Suprapubic skin (tissue), 4 donors: ENCODE measurements at regions not wholly inside any gene's neighbourhood (a gene's known extent, or its start where the extent isn't known, plus 50 kb on each side); places are given as distances from the start of the nearest gene placed in this dataset.

Source experiments
- CTCF ChIP-seq, 2 donors: fragments of 200-600 bp in 1 of 2; fragments of 450-650 bp in 1 of 2; sonication (generic) in 1 of 2; IDR thresholded peaks; one replicate each; pipeline ENCODE4 v1.5.1; 2016 to 2019; ENCODE audit warnings: antibody characterized with exemption in 2 of 2, mild to moderate bottlenecking in 1 of 2, moderate library complexity in 1 of 2
- EP300 ChIP-seq: sonication (generic); formaldehyde crosslinking; IDR thresholded peaks from one replicate; pipeline ENCODE4 v1.6.1; 2017; ENCODE audit warnings: antibody characterized with exemption
- POLR2A ChIP-seq, 2 donors: fragments of 450-650 bp; IDR thresholded peaks; one replicate each; pipeline ENCODE4 v1.6.1; 2017; ENCODE audit warnings: antibody characterized with exemption in 2 of 2, mild to moderate bottlenecking in 2 of 2, moderate library complexity in 2 of 2
- POLR2AphosphoS5 ChIP-seq, 3 donors: sonication (generic); formaldehyde crosslinking; IDR thresholded peaks; one replicate each; pipeline ENCODE4 v1.6.1; 2017; ENCODE audit warnings: antibody characterized with exemption in 3 of 3

- TF ChIP-seq CTCF (IDR thresholded peaks at IDR 0.05) (no peak), POLR2AphosphoS5 (IDR thresholded peaks at IDR 0.05) (no peak), EP300 (no peak), POLR2A (IDR thresholded peaks at IDR 0.05) (no peak)
Observed at GRCh38 chr2:133985563-133985962, 268.3 kb upstream of the MGAT5 start.
